ENCODE measurements at regions not wholly inside any gene's neighbourhood (a gene's known extent, or its start where the extent isn't known, plus 50 kb on each side); places are given as distances from the start of the nearest gene placed in this dataset.

- no peak for DNase-seq
Observed at GRCh38 chr2:3099145-3099859, 278.3 kb downstream of the EIPR1 start.

- DNase-seq, result no peak
Observed at GRCh38 chr2:3098231-3098630, 279.4 kb downstream of the EIPR1 start.

DNA sequence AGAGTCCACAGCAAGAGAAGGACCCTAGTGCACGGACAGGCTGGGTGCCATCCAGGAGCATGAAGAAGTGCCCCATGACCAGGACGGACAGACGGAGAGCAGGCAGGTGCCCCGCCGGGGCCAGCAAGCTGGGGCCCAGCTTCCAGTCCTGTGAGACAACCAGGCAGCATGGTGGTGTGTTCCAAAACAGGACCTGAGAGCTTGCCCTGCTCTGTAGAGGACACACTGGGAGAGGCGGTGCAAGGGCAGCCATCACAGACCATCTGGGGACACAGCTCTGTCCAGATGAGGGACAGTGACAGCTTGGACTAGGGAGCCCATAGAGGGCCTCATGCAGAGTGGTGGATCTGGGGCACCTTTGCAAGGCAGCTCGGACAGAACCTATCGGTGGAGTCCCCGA is 279.8 kb downstream of the EIPR1 start:
- DNase-seq, result peak; percentile 49

DNA sequence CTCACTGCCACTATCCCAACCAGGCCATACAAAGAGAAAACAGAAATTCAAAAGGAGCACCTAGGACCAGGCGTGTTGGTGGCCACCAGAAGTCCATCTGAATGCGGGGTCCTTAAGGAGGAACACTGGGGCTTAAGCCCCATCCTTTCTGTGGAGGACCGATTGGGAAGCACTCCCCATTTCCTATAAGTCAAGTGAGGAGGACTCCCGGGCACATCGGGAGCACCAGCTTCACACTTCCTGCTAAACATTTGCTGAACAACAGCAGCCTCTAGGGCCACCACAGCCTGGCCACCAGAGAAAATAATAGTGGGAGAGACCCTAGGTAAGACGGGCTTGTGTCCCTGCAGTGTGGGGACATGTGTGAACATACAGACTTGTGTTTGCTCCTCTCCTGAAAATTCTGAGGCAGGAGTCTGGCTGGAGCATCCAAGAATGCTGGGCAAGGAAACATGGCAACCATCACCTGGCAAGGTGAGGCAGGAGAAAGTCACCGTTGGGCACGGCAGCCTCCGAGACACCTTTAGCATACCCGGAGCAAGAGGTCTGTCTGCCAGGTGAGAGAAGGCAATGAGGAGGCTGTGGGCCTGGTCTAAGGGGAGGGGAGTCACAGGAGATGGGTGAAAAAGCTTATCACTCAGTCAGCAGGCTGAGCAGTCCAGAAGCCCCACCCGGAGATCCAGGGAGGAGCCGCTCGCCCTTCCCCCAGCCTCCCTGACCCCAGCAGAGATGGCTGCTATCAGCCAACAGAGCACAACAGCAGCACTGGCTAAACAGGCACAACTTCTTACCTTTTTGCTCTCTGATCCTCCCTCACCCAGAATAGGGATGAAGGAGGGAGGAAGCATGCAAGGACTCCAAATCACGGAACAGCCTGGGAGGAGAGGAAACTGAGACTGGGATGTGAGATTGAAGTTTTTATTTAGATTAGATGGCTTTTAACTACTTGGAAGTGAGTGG is 282.3 kb downstream of the EIPR1 start:
- peak; percentile 61 for DNase-seq

DNA sequence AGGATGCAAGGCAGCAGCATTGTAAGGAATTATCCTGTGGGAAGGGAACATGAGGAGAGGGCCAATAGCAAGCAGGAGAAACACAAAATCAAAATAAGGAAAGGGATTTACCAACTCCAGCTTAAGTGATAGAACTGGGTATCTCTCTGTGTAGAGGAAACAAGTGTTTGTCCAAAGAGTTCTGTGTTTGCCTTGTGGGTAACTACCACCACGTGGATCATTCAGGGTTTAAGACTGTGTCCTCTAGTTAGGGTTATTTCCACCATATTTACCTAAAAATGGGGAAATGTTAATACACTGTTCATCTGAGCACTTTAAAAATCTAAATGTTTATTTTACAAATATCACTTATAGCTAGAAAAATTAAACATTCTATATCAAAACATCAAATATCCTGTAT is 283.3 kb downstream of the EIPR1 start:
- no peak for DNase-seq

- DNase-seq, result no peak
Observed at GRCh38 chr2:3091696-3092095, 285.9 kb downstream of the EIPR1 start.

DNA sequence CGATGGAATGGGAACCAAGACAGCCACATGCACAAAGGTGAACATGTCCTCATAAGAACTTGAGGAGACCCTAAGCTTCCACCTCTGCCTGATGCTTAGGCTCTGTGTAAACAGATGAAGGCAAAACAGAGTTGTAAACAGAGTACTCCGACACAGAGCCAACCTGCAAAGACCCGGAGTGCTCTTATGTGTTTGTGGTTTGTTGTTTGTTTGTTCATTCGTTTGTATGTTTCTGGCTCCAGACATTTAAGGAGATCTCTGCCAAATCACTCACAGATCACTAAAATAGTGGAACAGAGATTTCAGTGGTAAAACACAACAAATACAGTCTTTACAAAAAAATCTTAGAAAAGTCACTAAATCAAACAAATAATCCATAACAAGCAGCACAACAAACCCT is 294.9 kb downstream of the EIPR1 start:
- DNase-seq, result no peak

GRCh38 chr2:3079959-3080948 is 297.4 kb downstream of the EIPR1 start:
- DNase-seq, result no peak

DNA sequence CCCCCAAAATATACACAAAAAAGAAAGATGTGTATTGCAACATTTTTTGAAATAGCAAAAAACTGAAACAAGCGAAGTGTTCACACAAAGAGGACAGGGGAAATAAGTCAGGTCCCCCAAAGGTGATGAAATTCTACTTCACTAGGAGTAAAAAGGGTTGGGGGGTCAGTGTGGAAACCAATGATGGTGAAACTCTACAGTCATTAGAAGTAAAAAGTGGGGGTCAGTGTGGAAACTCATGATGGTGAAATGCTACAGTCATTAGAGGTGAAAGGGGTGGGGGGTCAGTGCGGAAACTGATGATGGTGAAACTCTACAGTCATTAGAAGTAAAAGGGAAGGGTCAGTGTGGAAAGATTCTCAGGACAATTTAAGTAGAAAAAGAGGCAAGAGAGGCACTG is 298.2 kb downstream of the EIPR1 start:
- DNase-seq, result no peak

DNA sequence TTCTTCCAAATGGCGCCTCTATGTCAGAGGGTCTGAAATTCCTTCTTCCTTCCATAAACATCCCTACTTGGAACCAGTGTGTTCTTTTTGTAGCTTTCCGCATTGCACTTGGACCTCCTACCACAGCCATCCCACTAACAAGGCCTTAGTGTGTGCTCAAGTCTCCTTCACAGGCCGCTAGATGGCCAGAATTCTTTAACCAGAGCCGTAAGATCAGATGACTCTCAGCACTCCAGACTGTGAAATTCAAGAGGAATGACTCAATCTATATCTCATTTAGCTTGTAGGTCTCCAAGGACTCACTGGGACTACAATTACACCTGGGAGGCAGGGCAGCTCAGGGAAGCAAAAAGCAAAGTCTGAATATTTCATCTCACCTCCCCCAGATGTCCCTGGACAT is 298.9 kb downstream of the EIPR1 start:
- peak; percentile 64 for DNase-seq

DNA sequence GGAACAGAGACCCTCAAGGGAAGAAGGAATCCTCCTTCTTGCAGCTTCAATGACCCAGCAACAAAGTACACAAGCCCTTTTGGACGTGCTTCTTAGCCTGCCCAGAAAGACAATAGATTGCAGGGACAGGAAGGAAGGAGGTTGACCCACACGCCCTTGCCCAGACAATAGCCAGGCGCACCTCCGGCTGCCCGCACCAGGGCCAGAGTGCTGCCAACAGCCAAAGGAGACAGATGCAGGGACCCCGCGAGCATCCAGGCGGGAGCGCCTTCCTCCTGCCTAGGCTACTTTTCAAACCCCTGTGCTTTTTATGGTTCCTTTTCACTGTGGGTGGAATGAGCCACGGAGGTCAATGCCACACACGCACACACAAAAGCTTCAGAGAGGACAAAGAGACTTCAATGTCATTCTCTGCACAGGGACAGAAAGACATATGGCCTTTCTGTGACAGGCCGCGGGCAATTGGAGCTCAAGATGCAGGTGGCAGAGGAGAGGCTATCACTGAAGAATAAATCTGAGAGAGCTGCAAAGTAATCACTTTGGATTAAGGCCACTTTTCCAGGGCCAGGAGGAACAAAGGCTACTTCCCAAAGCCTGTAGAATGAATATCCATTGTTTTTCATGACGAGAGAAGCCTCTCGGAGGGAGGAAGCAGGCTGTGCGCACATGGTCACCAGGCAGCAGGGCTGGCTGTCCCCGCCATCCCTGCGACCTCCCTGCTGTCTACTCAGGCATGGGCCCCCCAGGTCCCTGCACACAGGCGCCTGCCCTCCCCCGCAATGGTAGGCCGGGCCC is 300.6 kb downstream of the EIPR1 start:
- peak; percentile 43 for DNase-seq

DNA sequence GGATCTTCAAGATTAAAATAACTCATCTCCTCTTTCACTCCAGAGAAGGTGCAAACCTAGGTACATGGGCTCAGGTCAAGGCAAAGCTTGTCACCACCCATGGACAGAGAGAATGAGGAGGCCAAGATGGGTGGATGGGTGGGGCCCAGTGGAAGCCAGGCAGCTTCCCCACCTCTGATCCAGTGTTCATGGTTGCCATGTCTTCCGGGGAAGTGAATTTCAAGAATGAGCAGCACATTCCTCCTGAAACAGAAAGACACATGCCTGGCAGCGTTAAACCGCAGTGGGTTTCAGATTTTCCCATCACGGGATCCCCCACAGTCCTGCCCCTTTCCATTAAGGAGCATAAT is 301.7 kb downstream of the EIPR1 start:
- DNase-seq, result peak; percentile 26

- no peak for DNase-seq
Observed at GRCh38 chr2:3075316-3075990, 302.2 kb downstream of the EIPR1 start.

DNA sequence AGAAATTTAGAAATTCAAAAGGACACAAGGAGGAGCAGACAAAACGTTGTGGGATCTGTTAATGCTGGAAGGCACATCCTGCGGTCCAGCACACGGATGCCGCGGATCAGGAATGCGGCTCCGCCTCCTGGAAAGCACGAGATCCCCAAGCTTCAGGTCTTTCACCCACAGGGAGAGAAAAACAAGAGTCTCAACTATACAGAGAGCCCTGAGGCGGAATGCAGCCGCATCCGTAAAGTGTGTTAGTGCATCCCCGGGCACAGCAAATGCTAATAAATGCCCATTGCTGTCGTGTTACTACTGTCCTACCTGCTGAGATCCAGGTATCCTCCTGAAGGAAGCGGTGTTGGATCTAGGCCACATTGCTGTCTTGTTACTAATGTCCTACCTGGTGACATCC is 303.9 kb downstream of the EIPR1 start:
- DNase-seq, result no peak

DNA sequence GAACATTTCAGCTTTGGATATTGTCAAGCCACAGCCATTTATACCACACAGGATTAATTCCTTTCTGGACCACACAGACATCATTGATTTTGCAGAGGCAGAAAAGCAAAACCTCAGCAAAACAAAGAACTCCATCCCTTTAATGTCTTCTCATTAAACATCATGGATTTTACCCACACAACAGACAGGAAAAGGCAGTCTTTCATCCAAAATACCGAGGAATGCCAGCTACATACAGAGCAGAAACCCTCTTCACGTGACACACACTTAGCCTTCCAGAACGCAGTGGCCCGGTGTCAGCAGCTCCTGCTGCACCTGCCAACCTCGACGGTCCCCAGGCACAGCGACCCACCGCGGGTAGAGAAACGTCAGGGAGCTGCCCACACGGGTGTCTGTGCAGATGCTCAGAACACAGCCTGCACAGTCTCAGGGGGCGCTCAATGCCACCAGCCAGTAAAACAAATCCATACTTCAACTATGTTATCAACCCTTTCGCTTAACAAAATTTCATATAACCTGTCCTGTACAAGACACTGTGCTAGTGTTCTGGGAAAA is 304.5 kb downstream of the EIPR1 start:
- no peak for DNase-seq

DNA sequence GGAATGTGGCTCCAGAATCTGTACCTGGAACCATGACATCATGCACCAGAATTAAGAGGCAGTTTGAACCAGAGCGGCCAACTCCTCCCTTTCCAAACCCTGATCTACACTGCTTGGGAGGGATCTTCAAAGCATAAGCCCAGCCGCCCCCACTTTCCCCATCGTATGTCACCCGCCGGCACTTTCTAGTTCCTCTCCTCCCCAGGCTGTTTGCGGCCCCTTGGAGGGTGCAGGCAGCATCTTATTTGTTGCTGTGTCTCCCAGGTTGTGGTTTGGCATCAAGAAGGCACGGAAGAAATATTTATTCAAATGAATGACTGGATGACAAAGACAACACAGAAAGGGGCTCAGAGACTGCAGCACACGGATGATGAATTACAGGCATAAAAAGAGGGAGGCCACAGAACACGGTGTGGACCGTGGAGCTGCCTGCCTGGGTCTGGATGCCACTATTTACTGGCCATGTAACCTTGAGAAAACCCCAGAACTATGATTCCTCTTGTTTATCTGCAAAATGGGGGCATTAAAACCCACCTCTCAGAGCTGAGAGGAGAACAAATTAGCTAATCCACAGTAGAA is 305.8 kb downstream of the EIPR1 start:
- no peak for DNase-seq

- DNase-seq, result peak; percentile 14
Observed at GRCh38 chr2:3066831-3067230, 310.8 kb downstream of the EIPR1 start.

DNA sequence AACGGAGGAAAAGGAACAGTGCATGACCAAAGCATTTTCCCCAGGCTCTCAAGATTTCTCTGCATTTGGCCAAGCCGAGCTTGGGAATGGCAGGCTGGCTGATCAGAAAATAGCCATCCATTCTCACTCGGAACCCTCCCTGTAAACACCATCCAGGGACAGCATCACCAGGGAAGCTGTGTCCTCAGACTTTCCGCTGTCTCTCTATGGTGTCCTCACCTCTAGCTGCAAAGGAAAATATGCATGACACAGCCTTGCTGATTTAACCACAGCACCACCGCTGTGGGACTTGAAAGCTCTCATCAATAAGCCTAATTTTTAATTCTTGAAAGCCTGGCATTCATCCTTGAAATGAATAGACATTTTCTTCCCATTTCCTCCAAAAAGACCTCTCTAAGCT is 311.7 kb downstream of the EIPR1 start:
- DNase-seq, result no peak

DNA sequence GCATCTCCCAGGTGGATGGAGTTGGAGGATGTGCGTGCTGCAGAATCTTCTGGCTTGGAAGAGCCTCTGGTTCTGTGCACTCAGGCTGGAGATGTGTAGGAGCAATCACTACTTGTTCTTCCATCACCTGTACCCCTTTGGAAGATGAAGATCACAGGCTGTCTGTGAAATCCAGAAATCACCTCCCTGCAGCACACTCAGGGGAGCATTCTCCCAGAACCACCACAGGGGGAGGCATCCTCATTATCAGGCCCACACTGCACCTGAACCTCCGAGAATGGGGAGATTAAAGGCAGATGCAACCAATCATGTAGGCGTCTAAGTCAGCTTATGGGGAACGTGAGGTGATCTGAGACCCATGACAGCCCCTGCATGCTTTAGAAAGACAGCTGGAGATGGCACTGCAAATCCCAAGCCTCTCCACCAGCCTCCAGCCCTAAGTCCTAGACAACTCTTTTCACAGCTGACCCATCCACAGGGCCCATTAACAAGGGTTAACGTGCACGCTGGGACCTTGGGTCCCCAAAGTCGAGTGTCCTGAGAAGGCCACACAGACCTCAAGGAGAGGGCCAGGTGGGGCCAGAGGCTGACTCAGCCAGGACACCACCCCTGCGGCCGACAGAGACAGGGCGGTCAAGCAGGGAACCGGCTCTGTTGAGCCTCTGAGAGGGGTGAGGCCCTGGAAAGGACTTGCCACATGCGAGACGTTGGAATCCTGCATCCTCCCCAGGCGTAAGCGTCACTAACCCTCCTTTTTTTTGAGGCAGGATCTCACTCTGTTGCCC is 314.9 kb downstream of the EIPR1 start:
- DNase-seq, result no peak

GRCh38 chr2:3060049-3060448 is 317.6 kb downstream of the EIPR1 start:
- DNase-seq, result no peak
